CD14-positive monocyte (primary cell): ENCODE measurements at regions not wholly inside any gene's neighbourhood (a gene's known extent, or its start where the extent isn't known, plus 50 kb on each side); places are given as distances from the start of the nearest gene placed in this dataset.
"Not testable (repeated sequence)": the region's sequence is repeated elsewhere in the genome, so short reads cannot be mapped to it uniquely, and the experiment has no call there.

Experiments
- DNase-seq, 3 donors: peaks; one replicate each; pipeline ENCODE4 v3.0.0-alpha.2; 2011 to 2022
- H2AFZ ChIP-seq: 2 replicates; pipeline ENCODE4 v1.6.0; 2012; ENCODE audit warnings: mild to moderate bottlenecking, low read depth, low read length, inconsistent platforms; ENCODE audit not compliant: insufficient read depth, poor library complexity, severe bottlenecking
- H3K27ac ChIP-seq, 2 donors: 1 replicate in 1 of 2; 2 replicates in 1 of 2; pipeline ENCODE4 v1.5.1; 2012 to 2013; ENCODE audit warnings: low read length in 2 of 2, control low read depth in 1 of 2, inconsistent platforms in 1 of 2, low read depth in 1 of 2, mild to moderate bottlenecking in 1 of 2
- H3K27me3 ChIP-seq, 2 donors: one replicate each; pipeline versions ENCODE4 v1.6.0 to v1.6.1; 2011 to 2013; ENCODE audit warnings: low read length in 2 of 2; ENCODE audit not compliant: control insufficient read depth in 2 of 2, insufficient read depth in 2 of 2
- H3K36me3 ChIP-seq, 2 donors: replicated peaks in 1 of 2; 1 replicate in 1 of 2; 2 replicates in 1 of 2; pipeline versions ENCODE4 v1.5.1 to v1.6.1; 2012 to 2013; ENCODE audit warnings: low read length in 2 of 2, control low read depth in 1 of 2, inconsistent platforms in 1 of 2, mild to moderate bottlenecking in 1 of 2; ENCODE audit not compliant: insufficient read depth in 2 of 2, control insufficient read depth in 1 of 2
- H3K4me1 ChIP-seq, 2 donors: 1 replicate in 1 of 2; 2 replicates in 1 of 2; pipeline versions ENCODE4 v1.5.1 to v1.6.1; 2012 to 2013; ENCODE audit warnings: low read length in 2 of 2, control low read depth in 1 of 2, inconsistent platforms in 1 of 2, mild to moderate bottlenecking in 1 of 2, moderate library complexity in 1 of 2; ENCODE audit not compliant: insufficient read depth in 2 of 2, control insufficient read depth in 1 of 2
- H3K4me2 ChIP-seq: replicated peaks from 2 replicates; pipeline ENCODE3; 2012; ENCODE audit warnings: low read length, moderate library complexity, mild to moderate bottlenecking; ENCODE audit not compliant: poor library complexity, severe bottlenecking; ENCODE audit errors: extremely low read depth
- H3K4me3 ChIP-seq, 3 experiments: fragments of 200-600 bp in 1 of 3; sonication (generic) in 1 of 3; replicated peaks in 1 of 3; 1 replicate in 2 of 3; 2 replicates in 1 of 3; pipeline ENCODE4 v1.5.1; 2011 to 2013; ENCODE audit warnings: low read length in 3 of 3, mild to moderate bottlenecking in 3 of 3, control low read depth in 2 of 3, low read depth in 2 of 3, inconsistent platforms in 1 of 3, moderate library complexity in 1 of 3
- H3K79me2 ChIP-seq: 2 replicates; pipeline ENCODE4 v1.6.0; 2012; ENCODE audit warnings: mild to moderate bottlenecking, control low read depth, inconsistent platforms, low read length, moderate library complexity; ENCODE audit not compliant: insufficient read depth
- H3K9ac ChIP-seq: 2 replicates; pipeline ENCODE4 v1.6.0; 2017; ENCODE audit warnings: low read length, mild to moderate bottlenecking; ENCODE audit not compliant: insufficient read depth, poor library complexity, severe bottlenecking
- H3K9me3 ChIP-seq, 2 donors: replicated peaks in 1 of 2; 1 replicate in 1 of 2; 2 replicates in 1 of 2; pipeline versions ENCODE4 v1.5.1 to v1.6.1; 2012 to 2013; ENCODE audit warnings: low read length in 2 of 2, control low read depth in 1 of 2; ENCODE audit not compliant: control insufficient read depth in 1 of 2, insufficient read depth in 1 of 2
- H4K20me1 ChIP-seq: 2 replicates; pipeline ENCODE4 v1.6.0; 2012; ENCODE audit warnings: mild to moderate bottlenecking, low read length, control low read depth, moderate library complexity; ENCODE audit not compliant: insufficient read depth
- H3K27ac Mint-ChIP-seq, 7 donors: one replicate each; pipeline ENCODE4 v1.8.0; 2020; ENCODE audit warnings: mild to moderate bottlenecking in 7 of 7, mixed read lengths in 7 of 7, moderate library complexity in 6 of 7, inconsistent platforms in 2 of 7
- H3K27me3 Mint-ChIP-seq, 3 donors: one replicate each; pipeline ENCODE4 v1.8.0; 2021 to 2022; ENCODE audit warnings: low read depth in 3 of 3, mild to moderate bottlenecking in 3 of 3, mixed read lengths in 3 of 3, moderate library complexity in 3 of 3, inconsistent platforms in 1 of 3
- H3K36me3 Mint-ChIP-seq, 2 donors: one replicate each; pipeline ENCODE4 v1.8.0; 2020; ENCODE audit warnings: mixed read lengths in 2 of 2, inconsistent platforms in 1 of 2, mild to moderate bottlenecking in 1 of 2
- H3K4me1 Mint-ChIP-seq: one replicate; pipeline ENCODE4 v1.8.0; 2020; ENCODE audit warnings: mild to moderate bottlenecking, mixed read lengths
- H3K4me3 Mint-ChIP-seq, 2 donors: one replicate each; pipeline ENCODE4 v1.8.0; 2020; ENCODE audit warnings: mild to moderate bottlenecking in 2 of 2, mixed read lengths in 2 of 2, moderate library complexity in 1 of 2
- H3K9me3 Mint-ChIP-seq, 7 donors: one replicate each; pipeline ENCODE4 v1.8.0; 2020 to 2022; ENCODE audit warnings: mixed read lengths in 7 of 7, mild to moderate bottlenecking in 6 of 7, moderate library complexity in 6 of 7, inconsistent platforms in 2 of 7
- CTCF ChIP-seq: fragments of 200-600 bp; IDR thresholded peaks from one replicate; pipeline ENCODE4 v1.8.0; 2022; ENCODE audit warnings: antibody characterized with exemption, mild to moderate bottlenecking
- WGBS: methylation state at CpG from one replicate; pipeline ENCODE4 v1.1.5; 2013; ENCODE audit warnings: missing lambda C conversion rate; ENCODE audit not compliant: insufficient coverage; 5-methylcytosine and 5-hydroxymethylcytosine counted together
- intact Hi-C, 2 donors: fragments of 100-400 bp; cut with micrococcal nuclease; formaldehyde crosslinking; loops; one replicate each; pipeline versions ENCODE4 v1.15.0 to v1.15.1; 2023

GRCh38 chr22:16659273-16659834 is 66.7 kb upstream of the CCT8L2 start:
- H3K27me3 ChIP-seq, H4K20me1 ChIP-seq, H3K36me3 ChIP-seq, H3K4me2 ChIP-seq, H3K4me1 Mint-ChIP-seq, intact Hi-C loops, H2AFZ ChIP-seq, H3K27me3 Mint-ChIP-seq, DNase-seq, H3K4me3 Mint-ChIP-seq, H3K27ac ChIP-seq, H3K36me3 Mint-ChIP-seq, H3K27ac Mint-ChIP-seq, H3K4me3 ChIP-seq, H3K4me1 ChIP-seq, H3K79me2 ChIP-seq, H3K9ac ChIP-seq, H3K9me3 ChIP-seq: not testable (repeated sequence)
- no CpG with 5 or more reads among the region's 8 CpGs for WGBS
- peaks cover 0 to 31% (median 13%) of the 10 kb centered on the region in 7 donors for H3K9me3 Mint-ChIP-seq

- Mint-ChIP-seq H3K36me3 (no peaks in the 10 kb centered on the region), H3K27ac (no peak overlapping the region), H3K4me3 (no peak overlapping the region), H3K9me3 (peaks cover 3 to 31% (median 9%) of the 10 kb centered on the region in 7 donors), H3K4me1 (no peaks in the 10 kb centered on the region), H3K27me3 (peaks cover 0 to 3% (median 0%) of the 10 kb centered on the region in 3 donors)
- Histone ChIP-seq H3K27ac (no peak overlapping the region), H3K27me3 (no peaks in the 10 kb centered on the region), H3K4me2 (no peak overlapping the region), H2AFZ (no peak overlapping the region), H3K9ac (no peak overlapping the region), H3K4me3 (no peak overlapping the region), H3K4me1 (no peaks in the 10 kb centered on the region), H4K20me1 (no peaks in the 10 kb centered on the region), H3K79me2 (no peaks in the 10 kb centered on the region), H3K9me3 (peaks cover 0 to 10% of the 10 kb centered on the region in 2 donors), H3K36me3 (no peaks in the 10 kb centered on the region)
- DNase-seq = no peak
- intact Hi-C loops = no loop called here
- no peak for TF ChIP-seq CTCF
Measured at GRCh38 chr22:16658068-16658467, 65.5 kb upstream of the CCT8L2 start.
